T-helper 2 cell (primary cell): ENCODE measurements at regions not wholly inside any gene's neighbourhood (a gene's known extent, or its start where the extent isn't known, plus 50 kb on each side); places are given as distances from the start of the nearest gene placed in this dataset.

Experiments used
- DNase-seq, 5 experiments: peaks; one replicate each; pipeline versions ENCODE4 v3.0.0 to v3.0.0-alpha.2; 2012 to 2022

GRCh38 chr18:10009321-10010144 is 95.7 kb downstream of the VAPA start:
- DNase-seq, result no peak

- DNase-seq, result no peak
These were observed 96.8 kb downstream of the VAPA start for GRCh38 chr18:10010611-10011015.

GRCh38 chr18:10011061-10011460 is 97.2 kb downstream of the VAPA start:
- no peak for DNase-seq

GRCh38 chr18:10011751-10012150 is 97.9 kb downstream of the VAPA start:
- DNase-seq, result no peak

GRCh38 chr18:10012526-10012925 is 98.7 kb downstream of the VAPA start:
- DNase-seq, result no peak

- no peak for DNase-seq
These were observed 100.1 kb downstream of the VAPA start for GRCh38 chr18:10013621-10014543.

DNA sequence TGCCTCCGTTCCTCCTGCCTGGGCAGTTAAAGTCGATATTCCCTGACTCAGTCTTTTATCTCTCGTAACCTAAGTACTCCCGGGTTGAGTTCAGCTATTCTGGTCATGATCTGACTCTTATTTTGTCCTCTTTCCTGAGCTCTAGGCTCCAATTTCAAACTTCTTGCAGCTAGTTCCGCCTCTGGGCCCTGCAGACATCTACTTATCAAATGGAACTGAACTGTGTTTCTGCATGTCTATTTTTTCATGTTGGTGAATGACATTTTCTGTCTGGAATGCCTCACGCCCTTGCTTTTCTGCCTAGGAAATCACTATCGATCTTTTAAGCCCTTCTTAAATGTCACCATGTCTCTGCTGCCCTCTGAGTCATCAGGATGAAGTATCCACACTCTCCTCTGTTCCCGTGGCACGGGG is 101.5 kb downstream of the VAPA start:
- no peak for DNase-seq

- DNase-seq, result no peak
These were observed 102.4 kb downstream of the VAPA start for GRCh38 chr18:10015941-10016819.

GRCh38 chr18:10017043-10017442 is 103.2 kb downstream of the VAPA start:
- no peak for DNase-seq

GRCh38 chr18:10018289-10018688 is 104.5 kb downstream of the VAPA start:
- no peak for DNase-seq

DNA sequence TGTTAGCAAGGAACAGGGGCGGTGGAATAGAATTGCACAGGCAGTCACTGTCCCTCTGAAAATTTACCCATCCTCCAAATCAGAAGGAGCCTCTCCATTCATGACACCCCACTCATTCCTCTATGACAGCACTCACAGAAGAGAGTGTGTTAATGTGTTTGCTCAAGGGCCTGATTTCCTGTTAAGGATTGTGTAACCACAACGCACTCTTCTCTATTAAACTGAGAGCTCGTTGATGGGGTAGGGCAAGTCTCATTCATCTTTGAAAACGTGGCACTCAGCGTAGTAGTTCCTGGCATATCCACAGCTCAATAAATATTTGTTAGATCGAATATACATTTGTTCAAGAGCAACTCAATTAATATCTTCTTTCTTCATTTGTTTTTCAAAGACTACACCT is 106.4 kb downstream of the VAPA start:
- DNase-seq, result no peak

DNA sequence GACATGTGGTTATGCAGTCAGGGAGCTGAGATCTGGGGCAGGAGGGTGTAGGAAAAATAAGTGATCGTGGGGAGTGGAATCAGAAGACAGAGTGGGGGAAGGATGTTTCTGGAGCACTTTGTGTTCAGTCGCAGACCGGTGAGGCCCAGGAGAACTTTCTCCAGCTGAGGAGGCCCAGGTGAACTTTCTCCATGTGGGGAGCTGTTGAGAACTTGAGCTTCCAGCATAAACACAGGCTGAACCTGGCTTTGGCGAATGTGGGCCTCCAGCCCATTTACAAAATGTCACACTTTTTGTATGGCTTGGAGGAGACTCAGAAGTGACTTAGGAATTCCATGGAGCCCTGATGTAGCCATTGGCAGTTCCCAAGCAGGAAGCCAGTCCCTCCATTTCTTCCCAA is 108.5 kb downstream of the VAPA start:
- no peak for DNase-seq

- DNase-seq, result no peak
These were observed 110.2 kb downstream of the VAPA start for GRCh38 chr18:10023853-10024570.

GRCh38 chr18:10025711-10026670 is 112.2 kb downstream of the VAPA start:
- DNase-seq, result no peak

DNA sequence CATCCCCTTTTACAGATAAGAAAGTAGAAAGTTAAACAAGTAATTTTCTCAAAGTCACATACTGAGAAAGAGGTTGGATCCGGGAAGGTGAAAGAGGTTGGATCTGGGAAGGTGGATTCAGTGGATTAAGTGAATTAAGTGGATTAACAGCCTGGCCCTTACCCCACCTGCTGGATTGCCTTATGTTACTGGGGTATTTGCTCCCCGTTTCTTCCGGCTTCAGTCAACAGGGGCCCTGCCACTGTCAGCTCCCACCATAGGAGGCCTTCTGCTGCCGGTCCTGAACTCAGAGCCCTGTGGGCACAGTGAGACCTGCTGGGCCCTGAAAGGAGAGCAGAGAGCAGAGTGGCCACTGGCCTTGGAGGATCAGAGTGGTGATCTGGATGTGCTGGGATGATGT is 113.2 kb downstream of the VAPA start:
- no peak for DNase-seq

GRCh38 chr18:10027461-10027860 is 113.6 kb downstream of the VAPA start:
- no peak for DNase-seq

GRCh38 chr18:10029711-10030110 is 115.9 kb downstream of the VAPA start:
- no peak for DNase-seq

GRCh38 chr18:10030816-10031541 is 117.2 kb downstream of the VAPA start:
- DNase-seq, result no peak

- DNase-seq, result no peak
These were observed 118.7 kb downstream of the VAPA start for GRCh38 chr18:10032331-10033015.

- no peak for DNase-seq
These were observed 119.2 kb downstream of the VAPA start for GRCh38 chr18:10033016-10033399.
